ENCODE measurements at regions not wholly inside any gene's neighbourhood (a gene's known extent, or its start where the extent isn't known, plus 50 kb on each side); places are given as distances from the start of the nearest gene placed in this dataset.

DNA sequence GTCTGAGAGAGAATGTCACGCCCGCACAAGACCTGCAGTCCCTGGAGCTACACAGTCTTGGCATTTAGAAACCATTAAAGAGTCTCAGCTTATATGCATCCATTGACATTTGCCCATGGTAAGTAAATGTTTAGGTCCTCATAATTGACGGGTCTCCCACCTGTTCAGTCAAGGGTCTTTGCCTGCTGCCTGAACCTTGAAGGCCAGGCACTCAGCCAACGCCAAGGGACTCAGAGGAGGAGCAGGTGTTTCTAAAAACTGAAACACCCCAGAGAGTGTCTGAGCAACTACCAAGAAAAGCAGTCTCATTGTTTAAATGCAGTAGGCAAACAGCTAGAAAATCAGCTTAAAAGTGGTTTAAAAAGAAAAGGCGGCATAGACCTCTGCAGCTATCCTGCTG is 264.7 kb upstream of the AKR1E2 start:
- Histone ChIP-seq H3K27me3 (ENCODE audit: control insufficient read depth, insufficient read depth, low read length) (no peaks in the 10 kb centered on the region), H3K4me3 (ENCODE audit: low read depth in 2 of 2, low read length in 2 of 2) (no peak overlapping the region), H3K4me1 (ENCODE audit: control insufficient read depth, insufficient read depth, low read length) (no peaks in the 10 kb centered on the region), H3K27ac (ENCODE audit: low read length) (no peak overlapping the region), H3K9me3 (ENCODE audit: control insufficient read depth, insufficient read depth, low read depth, low read length) (peaks cover 3% of the 10 kb centered on the region; the same call in 1 of the 2 replicates), H3K36me3 (ENCODE audit: control insufficient read depth, insufficient read depth, low read length) (no peaks in the 10 kb centered on the region)
- in situ Hi-C loops (cut with HindIII; ENCODE audit: low pct_unique_long_range_greater_than_20kb, low sequenced_read_pairs) = no loop called here
- intact Hi-C loops (cut with micrococcal nuclease; ENCODE audit: unreplicated experiment) = no loop called here
- TF ChIP-seq POLR2AphosphoS5 (IDR thresholded peaks at IDR 0.05; ENCODE audit: low read depth, low read length) (no peak), SIN3A (IDR thresholded peaks at IDR 0.05; ENCODE audit: borderline replicate concordance, insufficient read depth, low read depth, low read length) (no peak), TCF7L2 (IDR thresholded peaks at IDR 0.05; ENCODE audit: low read depth, low read length) (no peak)
- TF ChIP-seq, protein P1, sequence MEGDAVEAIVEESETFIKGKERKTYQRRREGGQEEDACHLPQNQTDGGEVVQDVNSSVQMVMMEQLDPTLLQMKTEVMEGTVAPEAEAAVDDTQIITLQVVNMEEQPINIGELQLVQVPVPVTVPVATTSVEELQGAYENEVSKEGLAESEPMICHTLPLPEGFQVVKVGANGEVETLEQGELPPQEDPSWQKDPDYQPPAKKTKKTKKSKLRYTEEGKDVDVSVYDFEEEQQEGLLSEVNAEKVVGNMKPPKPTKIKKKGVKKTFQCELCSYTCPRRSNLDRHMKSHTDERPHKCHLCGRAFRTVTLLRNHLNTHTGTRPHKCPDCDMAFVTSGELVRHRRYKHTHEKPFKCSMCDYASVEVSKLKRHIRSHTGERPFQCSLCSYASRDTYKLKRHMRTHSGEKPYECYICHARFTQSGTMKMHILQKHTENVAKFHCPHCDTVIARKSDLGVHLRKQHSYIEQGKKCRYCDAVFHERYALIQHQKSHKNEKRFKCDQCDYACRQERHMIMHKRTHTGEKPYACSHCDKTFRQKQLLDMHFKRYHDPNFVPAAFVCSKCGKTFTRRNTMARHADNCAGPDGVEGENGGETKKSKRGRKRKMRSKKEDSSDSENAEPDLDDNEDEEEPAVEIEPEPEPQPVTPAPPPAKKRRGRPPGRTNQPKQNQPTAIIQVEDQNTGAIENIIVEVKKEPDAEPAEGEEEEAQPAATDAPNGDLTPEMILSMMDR (IDR thresholded peaks at IDR 0.05) = no peak
- TF ChIP-seq, protein P2, sequence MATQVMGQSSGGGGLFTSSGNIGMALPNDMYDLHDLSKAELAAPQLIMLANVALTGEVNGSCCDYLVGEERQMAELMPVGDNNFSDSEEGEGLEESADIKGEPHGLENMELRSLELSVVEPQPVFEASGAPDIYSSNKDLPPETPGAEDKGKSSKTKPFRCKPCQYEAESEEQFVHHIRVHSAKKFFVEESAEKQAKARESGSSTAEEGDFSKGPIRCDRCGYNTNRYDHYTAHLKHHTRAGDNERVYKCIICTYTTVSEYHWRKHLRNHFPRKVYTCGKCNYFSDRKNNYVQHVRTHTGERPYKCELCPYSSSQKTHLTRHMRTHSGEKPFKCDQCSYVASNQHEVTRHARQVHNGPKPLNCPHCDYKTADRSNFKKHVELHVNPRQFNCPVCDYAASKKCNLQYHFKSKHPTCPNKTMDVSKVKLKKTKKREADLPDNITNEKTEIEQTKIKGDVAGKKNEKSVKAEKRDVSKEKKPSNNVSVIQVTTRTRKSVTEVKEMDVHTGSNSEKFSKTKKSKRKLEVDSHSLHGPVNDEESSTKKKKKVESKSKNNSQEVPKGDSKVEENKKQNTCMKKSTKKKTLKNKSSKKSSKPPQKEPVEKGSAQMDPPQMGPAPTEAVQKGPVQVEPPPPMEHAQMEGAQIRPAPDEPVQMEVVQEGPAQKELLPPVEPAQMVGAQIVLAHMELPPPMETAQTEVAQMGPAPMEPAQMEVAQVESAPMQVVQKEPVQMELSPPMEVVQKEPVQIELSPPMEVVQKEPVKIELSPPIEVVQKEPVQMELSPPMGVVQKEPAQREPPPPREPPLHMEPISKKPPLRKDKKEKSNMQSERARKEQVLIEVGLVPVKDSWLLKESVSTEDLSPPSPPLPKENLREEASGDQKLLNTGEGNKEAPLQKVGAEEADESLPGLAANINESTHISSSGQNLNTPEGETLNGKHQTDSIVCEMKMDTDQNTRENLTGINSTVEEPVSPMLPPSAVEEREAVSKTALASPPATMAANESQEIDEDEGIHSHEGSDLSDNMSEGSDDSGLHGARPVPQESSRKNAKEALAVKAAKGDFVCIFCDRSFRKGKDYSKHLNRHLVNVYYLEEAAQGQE (IDR thresholded peaks at IDR 0.05; ENCODE audit: insufficient read depth in 1 of 2, low read depth in 2 of 2, low read length in 1 of 2) = no peak
- ChIA-PET CTCF (no interaction called here), POLR2A (no interaction called here)
- ATAC-seq (no peak), DNase-seq (ENCODE audit: low read depth, low spot score) (no peak)
- no TSS peak for BruUV-seq (replicated peaks)

DNA sequence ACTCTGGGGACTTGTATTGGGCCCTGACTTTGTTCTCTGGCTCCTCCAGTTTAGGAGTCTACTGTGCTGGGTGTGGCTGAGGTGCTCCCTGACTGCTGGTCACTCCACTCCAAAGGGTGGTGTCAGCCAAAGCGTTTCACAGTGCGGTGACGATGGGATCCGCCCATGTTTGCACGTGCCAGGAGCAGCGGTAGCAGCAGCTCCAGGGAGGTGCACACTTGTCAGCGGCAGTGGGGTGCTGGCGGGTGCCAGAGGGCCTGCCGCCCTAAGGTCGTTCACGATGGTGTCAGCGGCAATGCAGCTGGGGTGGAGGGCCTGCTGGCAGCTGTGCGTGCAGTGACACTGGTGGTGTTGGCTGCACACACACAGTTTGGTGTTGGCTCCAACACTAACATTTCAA is 268.5 kb upstream of the AKR1E2 start:
- CTCF ChIA-PET = no interaction called here
- in situ Hi-C loops (cut with HindIII; ENCODE audit: low pct_unique_long_range_greater_than_20kb, low sequenced_read_pairs) = no loop called here

More for the DNA sequence above, 268.5 kb upstream of the AKR1E2 start:
- intact Hi-C loops (cut with micrococcal nuclease; ENCODE audit: unreplicated experiment) = no loop called here
- DNase-seq (ENCODE audit: low read depth, low spot score) (no peak), ATAC-seq (no peak)
- TF ChIP-seq POLR2AphosphoS5 (IDR thresholded peaks at IDR 0.05; ENCODE audit: low read depth, low read length) (no peak), TCF7L2 (IDR thresholded peaks at IDR 0.05; ENCODE audit: low read depth, low read length) (no peak), SIN3A (IDR thresholded peaks at IDR 0.05; ENCODE audit: borderline replicate concordance, insufficient read depth, low read depth, low read length) (no peak)
- TF ChIP-seq, protein P2 (IDR thresholded peaks at IDR 0.05; ENCODE audit: insufficient read depth in 1 of 2, low read depth in 2 of 2, low read length in 1 of 2) = no peak
- TF ChIP-seq, protein P1 (IDR thresholded peaks at IDR 0.05) = no peak
- Histone ChIP-seq H3K27me3 (ENCODE audit: control insufficient read depth, insufficient read depth, low read length) (no peaks in the 10 kb centered on the region), H3K9me3 (ENCODE audit: control insufficient read depth, insufficient read depth, low read depth, low read length) (peaks cover 7% of the 10 kb centered on the region; the same call in 1 of the 2 replicates), H3K4me1 (ENCODE audit: control insufficient read depth, insufficient read depth, low read length) (no peaks in the 10 kb centered on the region), H3K36me3 (ENCODE audit: control insufficient read depth, insufficient read depth, low read length) (no peaks in the 10 kb centered on the region), H3K27ac (ENCODE audit: low read length) (no peak overlapping the region), H3K4me3 (ENCODE audit: low read depth in 2 of 2, low read length in 2 of 2) (no peak overlapping the region)
- no TSS peak for BruUV-seq (replicated peaks)
- POLR2A ChIA-PET = no interaction called here

Measured in Panc1 (cell line).